HCT116 (cell line): ENCODE measurements at regions not wholly inside any gene's neighbourhood (a gene's known extent, or its start where the extent isn't known, plus 50 kb on each side); places are given as distances from the start of the nearest gene placed in this dataset.

ENCODE experiments used
- ATAC-seq: fragments of 200-7000 bp; cut with Tn5 transposase; 2 replicates; pipeline ENCODE4 v1.9.1; 2020; ENCODE audit warnings: mild to moderate bottlenecking, moderate library complexity
- BruUV-seq: library from RNA; stranded (reverse); fragments of 400-500 nt; replicated peaks from 2 replicates; lab custom pipeline; 2021; lab: Mats Ljungman, UMichigan
- CTCF ChIA-PET: fragments of 300-600 bp; sonication (Branson Sonifier 250); formaldehyde crosslinking; loops from one replicate; lab custom pipeline; 2021; ENCODE audit warnings: antibody characterized with exemption; lab: Charles Lee
- POLR2A ChIA-PET: fragments of 300-600, 350-600 bp; sonication (Branson Sonifier 250); formaldehyde crosslinking; loops from one replicate; lab custom pipeline; 2021; ENCODE audit warnings: antibody characterized with exemption; lab: Charles Lee
- RAD21 ChIA-PET, 2 experiments: fragments of 300-600 bp; sonication (Branson Sonifier 250); formaldehyde crosslinking; loops; one replicate each; lab custom pipeline; 2023; ENCODE audit warnings: low total read pairs in 2 of 2; ENCODE audit not compliant: uncharacterized antibody in 2 of 2, unreplicated experiment in 2 of 2, low non-redundant PET in 1 of 2; lab: Charles Lee
- DNase-seq: peaks from one replicate; pipeline ENCODE4 v3.0.0-alpha.2; 2010; ENCODE audit warnings: low read depth, low spot score
- H2AFZ ChIP-seq: fragments of 200-600 bp; shearing (Covaris generic), sonication (generic); 2 replicates; pipeline ENCODE4 v1.6.1; 2017; ENCODE audit warnings: low read depth, mixed run types, mixed read lengths, antibody characterized with exemption, low read length; ENCODE audit not compliant: poor library complexity, severe bottlenecking
- H3K27ac ChIP-seq: 2 replicates; pipeline ENCODE4 v1.5.1; 2012; ENCODE audit warnings: low read depth, low read length
- H3K27me3 ChIP-seq: fragments of 200-600 bp; sonication (generic); 2 replicates; pipeline ENCODE4 v1.6.1; 2016; ENCODE audit warnings: mixed run types, low read length, mixed read lengths; ENCODE audit not compliant: insufficient read depth
- H3K36me3 ChIP-seq, 2 experiments: fragments of 200-500 bp in 1 of 2; fragments of 200-600 bp in 1 of 2; sonication (Bioruptor generic) in 1 of 2; sonication (generic) in 1 of 2; 2 replicates each; pipeline versions ENCODE4 v1.5.1 to v1.6.1; 2014 to 2016; ENCODE audit warnings: low read length in 2 of 2, inconsistent platforms in 1 of 2, mixed read lengths in 1 of 2, mixed run types in 1 of 2; ENCODE audit not compliant: insufficient read depth in 2 of 2, control insufficient read depth in 1 of 2
- H3K4me1 ChIP-seq, 2 experiments: fragments of 200-600 bp in 1 of 2; sonication (generic) in 1 of 2; 2 replicates each; pipeline versions ENCODE4 v1.5.1 to v1.6.1; 2012 to 2017; ENCODE audit warnings: low read length in 2 of 2, inconsistent platforms in 1 of 2, mild to moderate bottlenecking in 1 of 2, mixed read lengths in 1 of 2, mixed run types in 1 of 2, moderate library complexity in 1 of 2; ENCODE audit not compliant: insufficient read depth in 2 of 2, control insufficient read depth in 1 of 2
- H3K4me2 ChIP-seq: fragments of 200-600 bp; sonication (generic); 2 replicates; pipeline ENCODE4 v1.6.1; 2017; ENCODE audit warnings: mixed run types, low read length, mixed read lengths
- H3K4me3 ChIP-seq, 2 experiments: fragments of 200-600 bp in 1 of 2; sonication (generic) in 1 of 2; replicated peaks in 1 of 2; 2 replicates each; pipeline ENCODE4 v1.5.1; 2011 to 2016; ENCODE audit warnings: low read length in 2 of 2, control low read depth in 1 of 2, low read depth in 1 of 2, mild to moderate bottlenecking in 1 of 2, mixed read lengths in 1 of 2, mixed run types in 1 of 2
- H3K79me2 ChIP-seq: fragments of 200-600 bp; sonication (generic); 2 replicates; pipeline ENCODE4 v1.6.1; 2017; ENCODE audit warnings: mild to moderate bottlenecking, mixed run types, low read length, moderate library complexity, mixed read lengths; ENCODE audit not compliant: insufficient read depth
- H3K9ac ChIP-seq: fragments of 200-600 bp; sonication (generic); 2 replicates; pipeline ENCODE4 v1.6.1; 2016; ENCODE audit warnings: low read length, mixed read lengths
- H3K9me2 ChIP-seq: fragments of 200-600 bp; sonication (generic), shearing (Covaris generic); 2 replicates; pipeline ENCODE4 v1.6.1; 2017; ENCODE audit warnings: mixed run types, mild to moderate bottlenecking, moderate library complexity; ENCODE audit not compliant: insufficient read depth
- H3K9me3 ChIP-seq, 2 experiments: fragments of 200-500 bp in 1 of 2; fragments of 200-600 bp in 1 of 2; sonication (Bioruptor generic) in 1 of 2; sonication (generic) in 1 of 2; 2 replicates each; pipeline ENCODE4 v1.6.1; 2014 to 2017; ENCODE audit warnings: low read length in 2 of 2, mixed read lengths in 2 of 2, inconsistent platforms in 1 of 2, low read depth in 1 of 2, mild to moderate bottlenecking in 1 of 2, mixed run types in 1 of 2, moderate library complexity in 1 of 2; ENCODE audit not compliant: control insufficient read depth in 1 of 2, insufficient read depth in 1 of 2
- H4K20me1 ChIP-seq: fragments of 200-600 bp; sonication (generic), shearing (Covaris generic); 2 replicates; pipeline ENCODE4 v1.6.1; 2017; ENCODE audit warnings: mixed run types, mild to moderate bottlenecking, moderate library complexity; ENCODE audit not compliant: insufficient read depth
- ATF3 ChIP-seq: IDR thresholded peaks from 2 replicates; pipeline ENCODE4 v1.6.1; 2012
- CBX3 ChIP-seq: IDR thresholded peaks from 2 replicates; pipeline ENCODE4 v1.6.1; 2012; ENCODE audit warnings: low read depth
- FOSL1 ChIP-seq: IDR thresholded peaks from 2 replicates; pipeline ENCODE4 v1.6.1; 2012; ENCODE audit warnings: low read depth
- RAD21 ChIP-seq: IDR thresholded peaks from 2 replicates; pipeline ENCODE4 v1.6.1; 2012; ENCODE audit warnings: low read depth, mild to moderate bottlenecking
- REST ChIP-seq: IDR thresholded peaks from 2 replicates; pipeline ENCODE4 v1.6.1; 2012; ENCODE audit warnings: low read depth
- SIN3A ChIP-seq: IDR thresholded peaks from 2 replicates; pipeline ENCODE4 v1.6.1; 2012; ENCODE audit warnings: low read depth
- SP1 ChIP-seq: IDR thresholded peaks from 2 replicates; pipeline ENCODE4 v1.6.1; 2012; ENCODE audit warnings: low read depth
- SRF ChIP-seq: IDR thresholded peaks from 2 replicates; pipeline ENCODE4 v1.6.1; 2012; ENCODE audit warnings: low read depth
- ZBTB33 ChIP-seq: IDR thresholded peaks from 2 replicates; pipeline ENCODE4 v1.6.1; 2011; ENCODE audit warnings: mild to moderate bottlenecking, low read length, moderate library complexity; ENCODE audit not compliant: insufficient replicate concordance; ENCODE audit errors: extremely low read depth
- intact Hi-C: fragments of 100-400 bp; cut with micrococcal nuclease; formaldehyde crosslinking; loops from 2 replicates; pipeline ENCODE4 v1.10.0; 2022

- H4K20me1 ChIP-seq, result no peaks in the 10 kb centered on the region
- DNase-seq, result no peak
- intact Hi-C loops, result no loop called here
- H3K4me2 ChIP-seq, result no peak overlapping the region
- TF ChIP-seq SP1 (no peak), ZBTB33 (no peak), CBX3 (no peak), FOSL1 (no peak), SRF (no peak), REST (no peak), SIN3A (no peak), ATF3 (no peak), RAD21 (no peak)
- no peaks in the 10 kb centered on the region for H3K79me2 ChIP-seq
- ChIA-PET POLR2A (no interaction called here), RAD21 (no interaction called here), CTCF (no interaction called here)
- no peak overlapping the region for H3K9ac ChIP-seq
- H3K27me3 ChIP-seq, result no peaks in the 10 kb centered on the region
- ATAC-seq, result no peak
- BruUV-seq, result no TSS peak
- no peak overlapping the region for H3K4me3 ChIP-seq
- H3K36me3 ChIP-seq, result no peaks in the 10 kb centered on the region
- H3K4me1 ChIP-seq, result no peaks in the 10 kb centered on the region
- H3K9me3 ChIP-seq, result peaks cover 13 to 26% of the 10 kb centered on the region in 2 experiments; a peak in 2 of 4 replicates
- no peaks in the 10 kb centered on the region for H3K9me2 ChIP-seq
- H2AFZ ChIP-seq, result no peak overlapping the region
- no peak overlapping the region for H3K27ac ChIP-seq
These were observed 856.1 kb downstream of the USP25 start for GRCh38 chr21:16585896-16586295.
